DMS53 treated with DMSO at 0.1 percent for 48 hours (cell line): ENCODE measurements at regions not wholly inside any gene's neighbourhood (a gene's known extent, or its start where the extent isn't known, plus 50 kb on each side); places are given as distances from the start of the nearest gene placed in this dataset.

Experiments used
- DNase-seq: peaks from one replicate; lab custom pipeline; 2025; ENCODE audit not compliant: unreplicated experiment; lab: John Stamatoyannopoulos, UW

DNA sequence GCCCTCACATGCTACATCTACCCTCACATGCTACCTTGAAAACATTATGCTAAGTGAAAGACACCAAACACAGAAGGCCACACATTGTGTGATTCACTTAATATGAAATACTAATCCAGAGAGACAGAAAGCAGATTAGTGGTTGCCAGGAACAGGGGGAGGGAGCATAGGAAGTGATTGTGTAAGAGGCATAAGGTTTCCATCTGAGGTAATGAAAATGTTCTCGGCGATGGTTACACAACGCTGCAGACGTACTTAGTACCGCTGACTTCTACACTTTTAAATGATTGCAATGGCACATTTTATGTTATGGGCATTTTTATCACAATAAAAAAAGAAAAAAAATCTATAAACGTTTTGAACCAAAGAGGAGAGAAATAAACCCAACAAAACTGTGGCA is 742.3 kb downstream of the TYW1 start:
- DNase-seq = no peak

DNA sequence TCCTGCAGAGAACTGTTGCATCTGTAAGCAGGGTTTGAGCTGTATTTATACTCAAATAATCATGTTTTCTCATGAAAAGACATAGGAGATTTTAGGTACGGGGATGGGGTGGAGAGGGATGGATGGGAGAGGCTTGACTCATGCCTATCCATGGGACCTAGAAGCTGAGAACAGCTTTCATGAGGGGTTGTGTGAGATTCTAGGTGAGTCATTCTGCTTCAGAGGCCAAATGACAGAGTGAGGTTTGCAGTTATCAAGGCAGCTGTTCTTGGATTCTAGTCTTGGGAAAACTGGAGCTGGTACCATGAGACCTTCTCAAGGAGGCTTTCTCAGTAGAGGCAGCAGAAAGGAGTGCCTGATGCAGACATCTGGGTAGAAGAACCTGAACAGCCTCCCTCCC is 746.9 kb downstream of the TYW1 start:
- DNase-seq = no peak

DNA sequence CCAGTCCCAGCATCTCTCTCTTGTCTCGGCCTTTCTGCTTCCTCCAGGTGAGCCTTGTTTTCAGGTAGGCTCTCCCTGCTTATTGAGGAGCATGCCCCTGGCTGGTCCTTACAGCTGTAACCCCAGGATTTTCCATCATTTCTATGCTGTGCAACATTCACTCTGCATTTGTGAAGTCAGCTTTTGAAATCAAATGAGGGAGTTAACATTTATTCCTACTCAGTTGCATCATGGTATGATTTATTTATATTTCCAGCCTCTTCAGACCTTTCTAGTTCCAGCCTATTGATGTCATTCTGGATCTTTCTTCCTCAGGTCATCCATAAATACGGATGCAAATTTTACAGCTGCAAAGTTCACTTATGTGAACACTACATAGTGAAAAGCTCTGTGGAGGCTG is 755.6 kb downstream of the TYW1 start:
- no peak for DNase-seq

DNA sequence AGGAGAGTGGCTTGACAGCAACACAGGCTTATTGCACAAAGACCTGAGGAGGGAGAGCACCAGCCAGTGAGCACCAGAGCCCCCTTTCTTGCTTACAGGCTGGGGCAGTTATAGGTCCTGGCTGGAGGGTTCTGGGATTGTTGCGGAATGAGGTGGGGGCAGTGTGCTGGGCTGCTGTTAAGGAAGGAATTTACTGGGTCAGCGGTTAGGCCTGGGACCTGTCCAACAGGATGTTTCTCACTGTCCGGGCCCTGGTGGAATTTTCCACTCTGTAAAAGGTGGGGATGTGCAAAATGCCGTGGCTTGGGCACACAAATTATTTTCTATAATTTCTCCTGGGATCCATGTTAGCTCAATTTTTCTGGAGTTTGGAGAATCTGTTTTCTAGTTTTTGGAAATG is 757.3 kb downstream of the TYW1 start:
- DNase-seq = no peak

DNA sequence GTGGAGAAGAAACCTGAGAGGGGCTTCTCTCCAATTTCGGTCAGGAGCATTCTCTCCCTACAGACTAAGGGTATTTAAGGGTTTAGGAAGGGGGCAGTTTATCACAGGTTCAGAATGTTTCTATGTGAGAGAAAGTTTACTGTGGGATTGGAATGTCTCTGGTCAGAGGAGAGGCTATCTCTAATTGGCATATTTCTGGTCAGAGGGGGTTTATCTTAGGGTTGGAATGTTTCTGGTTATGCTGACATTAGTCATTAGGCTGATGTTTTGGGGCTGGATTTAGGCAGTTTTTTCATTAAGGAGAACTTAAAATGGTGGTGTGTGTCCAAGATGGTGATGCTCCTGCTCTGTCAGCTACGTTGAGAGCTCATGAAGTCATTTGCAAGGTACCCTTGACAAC is 758.0 kb downstream of the TYW1 start:
- DNase-seq = no peak

DNA sequence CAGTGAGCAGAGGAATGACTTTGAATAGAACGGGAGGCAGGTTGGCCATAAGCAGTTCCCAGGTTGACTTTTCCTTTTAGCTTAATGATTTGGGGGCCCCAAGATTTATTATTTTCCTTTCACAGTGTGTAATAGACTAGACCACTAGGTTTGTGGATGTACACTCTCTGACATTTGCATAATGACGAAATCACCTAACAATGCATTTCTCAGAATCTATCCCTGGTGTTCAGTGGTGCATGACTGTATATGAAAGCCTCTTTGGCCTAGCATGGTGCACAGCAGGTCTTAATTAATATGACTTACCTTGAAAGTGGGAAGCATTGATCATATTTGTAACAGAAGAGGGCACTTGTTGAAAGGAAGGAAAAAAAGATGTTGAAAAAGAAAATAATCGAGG is 761.9 kb downstream of the TYW1 start:
- DNase-seq = no peak

DNA sequence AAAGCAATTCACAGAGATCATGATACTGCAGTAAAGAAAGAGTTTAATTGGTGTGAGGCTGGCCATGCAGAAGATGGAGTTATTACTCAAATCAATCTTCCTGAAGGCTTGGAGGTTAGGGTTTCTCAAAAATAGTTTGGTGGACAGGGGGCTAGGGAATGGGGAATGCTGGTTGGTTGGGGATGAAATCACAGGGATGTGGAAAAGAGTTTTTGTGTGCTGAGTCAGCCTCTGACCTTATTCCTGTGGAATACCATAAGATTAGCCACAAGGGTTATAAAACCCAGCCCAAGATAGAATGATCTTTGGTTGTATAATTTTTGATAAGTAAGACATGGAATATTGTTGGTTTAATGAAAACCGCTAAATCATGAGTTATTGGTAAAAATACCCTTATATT is 764.3 kb downstream of the TYW1 start:
- no peak for DNase-seq

DNA sequence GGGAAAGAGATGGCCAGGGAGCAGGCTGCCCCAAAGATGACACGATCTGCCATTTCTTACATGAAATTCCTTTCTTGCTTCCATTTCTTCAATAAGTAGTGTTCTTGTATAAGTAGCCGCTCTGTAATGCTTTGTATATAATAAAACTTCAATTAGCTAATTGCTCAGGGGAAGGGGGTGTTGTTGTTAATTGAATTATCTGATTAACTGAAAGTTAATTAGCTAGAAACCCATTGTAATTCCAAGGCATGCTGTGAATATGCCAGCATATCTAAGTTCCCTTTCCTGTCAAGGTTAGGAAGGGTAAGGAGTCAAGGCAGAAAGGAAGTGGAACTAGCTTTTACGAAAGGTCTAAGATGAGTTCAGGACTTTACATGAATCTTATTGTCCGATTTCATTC is 765.9 kb downstream of the TYW1 start:
- DNase-seq = no peak

DNA sequence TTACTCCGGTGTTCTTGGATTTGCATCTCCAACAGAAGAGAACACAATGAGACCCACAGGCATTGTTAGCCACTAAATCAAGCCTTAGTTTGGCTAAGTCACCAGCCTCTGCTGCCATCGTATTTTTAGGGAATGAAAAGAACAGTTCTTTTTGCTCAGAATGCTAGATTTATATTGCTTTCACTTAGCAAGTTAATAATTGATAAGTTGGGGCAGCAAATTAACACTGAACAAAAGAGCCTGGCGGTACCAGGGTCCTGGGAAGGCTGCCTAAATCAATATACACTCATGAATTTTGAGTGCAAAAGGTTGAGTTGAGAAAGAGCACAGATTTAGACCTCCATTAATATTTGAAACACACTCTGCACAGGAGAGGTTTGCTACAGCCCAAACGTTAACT is 767.7 kb downstream of the TYW1 start:
- no peak for DNase-seq

DNA sequence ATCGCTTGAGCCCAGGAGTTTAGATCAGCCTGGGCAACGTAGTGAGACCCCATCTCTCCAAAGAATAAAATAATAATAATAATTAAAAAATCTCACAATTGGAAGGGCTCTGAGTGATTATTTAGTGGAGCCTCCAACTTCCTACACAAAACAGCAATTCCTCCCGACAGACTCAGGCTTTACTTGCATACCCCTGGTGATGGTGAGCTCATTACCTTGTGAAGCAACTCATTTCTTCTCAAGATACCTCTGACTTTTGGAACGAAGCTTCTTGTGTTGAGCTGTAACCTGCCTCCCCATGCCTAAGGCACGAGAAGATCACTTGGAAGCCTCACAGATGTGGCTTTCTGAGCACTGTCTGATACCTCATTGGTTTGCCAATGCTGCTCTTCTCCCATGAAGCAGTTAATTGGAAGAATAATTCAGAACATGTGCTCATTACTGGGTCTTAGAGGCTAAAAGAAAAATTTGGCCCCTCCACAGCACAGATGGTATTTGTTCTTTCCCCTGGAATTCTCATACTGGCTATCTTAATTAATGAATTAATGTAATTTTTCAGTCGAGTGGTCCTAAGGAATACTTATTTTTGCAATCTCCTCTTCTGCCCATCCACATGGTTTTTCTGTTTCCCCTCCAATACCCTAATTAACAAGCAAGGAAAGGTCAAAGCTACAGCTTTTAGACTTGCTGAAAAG is 769.0 kb downstream of the TYW1 start:
- DNase-seq = no peak

DNA sequence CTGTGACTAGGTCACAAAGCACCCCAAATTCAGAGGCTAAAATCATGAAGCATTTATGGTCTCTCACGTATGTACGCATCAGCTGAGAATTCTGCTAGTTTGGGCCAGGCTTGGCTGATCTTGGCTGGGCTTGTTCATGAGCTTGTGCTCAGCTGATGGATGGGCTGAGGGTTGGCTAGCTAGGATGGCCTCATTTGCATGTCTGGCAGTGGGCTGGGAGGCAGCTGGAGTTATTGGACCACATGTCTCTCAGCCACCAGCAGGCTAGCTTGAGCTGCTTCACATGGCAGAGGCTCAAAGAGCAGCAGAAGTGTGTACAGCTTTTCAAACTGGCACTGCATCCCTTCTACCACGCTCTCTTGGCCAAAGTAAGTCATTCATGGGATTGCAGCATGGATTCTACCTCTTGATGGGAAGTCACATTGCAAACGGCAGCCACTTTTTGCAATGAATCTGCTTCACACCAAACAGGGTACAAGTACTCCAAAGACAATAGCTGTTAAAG is 770.3 kb downstream of the TYW1 start:
- no peak for DNase-seq

DNA sequence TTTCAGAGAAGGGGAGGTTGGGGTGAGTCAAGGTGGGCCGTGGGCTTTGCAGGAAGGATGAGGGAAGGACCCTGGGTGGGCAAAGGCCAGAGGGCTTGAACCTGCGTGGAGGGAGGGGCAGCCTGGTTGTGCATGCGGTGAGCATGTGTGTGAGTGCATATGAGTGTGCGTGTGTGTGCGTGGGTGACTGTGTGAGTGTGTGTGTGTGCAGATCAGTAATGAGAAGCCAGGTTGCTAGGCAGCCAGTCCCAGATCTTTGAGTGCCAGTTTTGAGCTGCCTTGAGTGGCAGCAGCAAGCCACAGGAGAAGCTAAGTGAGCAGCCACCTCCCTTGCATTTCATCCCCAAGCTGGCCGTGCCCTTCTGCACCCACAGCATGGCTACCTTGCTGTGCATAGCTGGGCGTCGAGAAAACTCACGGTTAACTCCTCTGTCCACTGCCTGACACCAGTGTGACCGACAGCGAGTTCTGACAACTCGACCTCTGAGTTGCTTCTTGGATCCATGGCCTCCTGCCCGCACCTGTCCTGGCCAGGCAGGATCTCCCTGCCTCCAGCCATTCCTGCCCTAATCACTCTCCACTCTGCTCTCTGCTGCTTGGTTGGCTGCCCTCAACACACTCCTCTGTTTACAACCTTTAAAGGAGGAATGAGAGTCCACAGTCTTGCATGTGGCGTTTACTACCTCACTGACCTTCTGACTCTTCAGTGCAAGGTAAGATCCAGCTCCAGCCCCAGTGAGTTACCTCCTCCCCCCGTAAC is 775.4 kb downstream of the TYW1 start:
- DNase-seq = no peak

DNA sequence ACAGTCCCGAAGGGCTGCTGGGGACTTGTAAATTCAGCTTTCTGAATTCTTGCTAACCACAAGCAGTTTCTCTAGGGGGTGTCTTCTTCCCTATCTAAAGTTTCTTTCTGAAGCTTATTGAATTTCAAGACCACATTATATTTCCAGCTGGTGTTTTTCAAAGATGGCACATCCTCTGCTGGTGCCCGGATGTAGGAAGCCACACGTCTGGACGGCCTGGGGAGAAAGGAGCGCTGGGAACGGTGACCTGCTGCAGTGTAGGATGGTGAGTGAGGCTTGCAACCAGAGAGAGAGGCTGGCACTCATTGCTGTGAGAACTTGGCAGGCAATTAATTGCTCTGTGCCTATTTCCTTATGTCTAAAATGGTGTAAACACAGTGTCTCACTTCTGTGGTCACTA is 776.4 kb downstream of the TYW1 start:
- DNase-seq = no peak

DNA sequence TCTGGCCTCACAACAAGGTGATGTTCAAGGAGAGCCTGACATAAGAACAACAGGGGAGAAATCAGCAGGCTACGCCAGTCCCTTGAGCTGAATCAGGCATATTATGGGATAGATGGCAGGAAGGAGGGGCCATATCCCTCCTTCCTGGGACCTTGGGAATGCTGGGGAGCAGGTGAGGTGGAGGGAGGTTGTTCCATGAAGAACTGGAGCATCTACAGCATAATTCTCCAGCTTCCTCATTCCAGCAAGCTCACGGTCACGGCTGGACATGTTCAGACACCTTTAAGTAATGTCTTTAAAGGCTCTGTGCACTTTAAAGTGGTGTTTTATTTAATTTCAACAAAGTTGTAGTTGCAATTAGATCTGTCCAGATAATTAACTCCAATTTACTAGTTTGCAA is 780.5 kb downstream of the TYW1 start:
- no peak for DNase-seq

DNA sequence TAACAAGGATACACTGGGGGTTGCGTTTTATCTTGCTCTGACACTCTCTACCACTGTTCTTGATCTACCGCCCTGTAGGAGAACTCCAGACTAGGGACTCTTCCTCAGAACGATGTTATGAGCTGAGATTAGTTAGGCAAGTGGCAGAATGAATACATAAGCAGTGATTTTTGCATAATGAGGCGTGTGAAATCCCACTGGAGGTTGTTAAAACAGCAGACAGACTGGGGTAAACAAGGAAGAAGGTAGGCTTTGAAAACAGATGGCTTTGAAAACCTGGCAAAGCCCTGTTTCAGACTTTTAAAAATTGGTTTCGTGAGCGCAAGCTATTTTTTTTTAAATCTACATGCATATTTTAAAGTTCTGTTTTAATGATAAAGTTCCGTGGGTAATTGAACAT is 785.2 kb downstream of the TYW1 start:
- no peak for DNase-seq

DNA sequence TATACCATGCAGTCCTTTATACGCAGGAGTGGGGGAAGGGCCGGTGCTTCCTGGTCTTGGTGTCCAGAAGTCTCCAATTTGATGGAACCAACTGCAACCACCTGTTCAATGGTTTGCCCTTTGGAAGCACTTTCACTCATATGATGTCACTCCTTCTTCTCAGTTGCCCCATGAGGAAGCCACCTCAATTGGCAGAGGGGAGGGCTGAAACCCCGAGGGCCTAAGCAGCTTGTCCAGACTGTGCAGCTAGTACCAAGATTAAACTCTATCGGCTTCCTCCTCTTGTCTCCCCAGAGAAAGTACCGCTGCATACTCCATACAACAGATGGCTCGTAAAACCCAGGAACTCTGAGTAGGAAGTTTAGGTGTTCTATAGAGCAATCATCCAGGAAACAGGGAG is 789.4 kb downstream of the TYW1 start:
- DNase-seq = no peak

DNA sequence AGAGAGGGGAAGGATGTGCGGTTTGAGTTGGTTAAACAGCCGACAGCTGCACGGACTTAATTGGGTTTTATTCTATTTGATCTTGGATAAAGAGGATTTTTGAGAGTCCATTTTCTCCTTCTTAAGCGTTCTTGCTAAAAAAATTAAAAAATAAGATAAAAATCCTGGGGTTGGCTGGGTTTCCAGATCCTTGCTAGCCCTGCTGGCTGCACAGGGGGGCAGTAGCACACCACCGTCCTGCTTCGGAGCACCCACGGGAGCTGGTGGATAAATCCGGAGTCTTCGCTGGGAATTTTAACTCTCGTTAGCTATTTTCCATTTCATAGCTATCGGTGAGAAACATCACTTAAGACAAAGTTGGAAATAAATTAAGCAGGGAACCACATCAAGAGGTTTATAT is 792.0 kb downstream of the TYW1 start:
- no peak for DNase-seq

DNA sequence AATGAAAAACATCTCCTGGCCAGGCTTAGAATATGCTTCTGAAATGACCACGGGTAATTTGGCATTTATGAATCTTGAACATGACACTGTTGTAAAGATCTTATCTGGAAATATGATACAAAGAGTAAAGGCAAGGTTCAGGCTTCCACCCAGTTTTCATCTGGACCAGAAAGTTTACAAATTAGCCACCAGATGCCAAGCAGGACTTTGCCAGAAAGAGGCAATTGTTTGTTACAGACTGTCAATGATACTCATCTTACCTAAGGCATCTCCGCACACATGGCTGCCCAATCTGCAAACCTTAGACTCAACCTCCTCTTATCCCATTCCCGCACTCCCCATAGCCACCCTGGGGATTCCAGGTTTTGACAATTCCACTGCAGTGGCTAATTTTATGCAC is 795.3 kb downstream of the TYW1 start:
- DNase-seq = no peak

DNA sequence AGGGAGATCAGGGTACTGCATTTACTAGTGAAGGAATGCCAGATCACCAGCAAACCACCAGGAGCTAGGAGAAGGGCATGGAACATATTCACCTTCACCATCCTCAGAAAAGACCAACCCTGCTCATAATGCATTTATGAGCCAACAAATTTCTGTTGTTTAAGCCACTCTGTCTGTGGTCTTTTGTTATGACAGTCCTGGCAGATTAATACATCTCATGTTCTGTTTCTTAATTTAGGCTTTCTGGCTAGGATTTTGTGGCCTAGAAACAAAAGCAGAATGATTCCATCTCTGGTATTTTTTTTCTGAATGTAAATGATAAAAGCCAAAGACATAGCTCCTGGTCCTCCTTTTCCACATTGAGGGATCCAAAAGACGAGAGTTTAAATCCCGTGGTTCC is 797.9 kb downstream of the TYW1 start:
- no peak for DNase-seq

DNA sequence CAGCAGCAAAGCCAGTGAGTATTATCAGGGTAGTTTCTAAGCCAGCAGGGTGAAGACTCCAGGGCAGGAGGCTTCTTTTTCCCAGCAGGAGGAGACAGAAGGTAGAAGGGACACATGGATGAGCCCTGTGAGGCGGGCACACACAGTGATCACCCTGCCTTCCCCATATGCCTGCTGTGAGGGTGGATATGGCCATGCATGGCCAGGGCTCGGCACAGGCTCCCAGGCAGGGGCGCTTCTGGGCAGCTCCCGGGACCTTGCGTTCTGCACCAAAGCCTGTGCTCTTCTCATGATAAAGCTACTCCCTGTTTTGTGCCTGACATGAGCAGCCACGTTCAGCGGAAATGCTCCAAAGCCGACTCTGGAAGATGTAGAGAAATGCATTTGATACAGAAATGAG is 807.2 kb downstream of the TYW1 start:
- DNase-seq = no peak

DNA sequence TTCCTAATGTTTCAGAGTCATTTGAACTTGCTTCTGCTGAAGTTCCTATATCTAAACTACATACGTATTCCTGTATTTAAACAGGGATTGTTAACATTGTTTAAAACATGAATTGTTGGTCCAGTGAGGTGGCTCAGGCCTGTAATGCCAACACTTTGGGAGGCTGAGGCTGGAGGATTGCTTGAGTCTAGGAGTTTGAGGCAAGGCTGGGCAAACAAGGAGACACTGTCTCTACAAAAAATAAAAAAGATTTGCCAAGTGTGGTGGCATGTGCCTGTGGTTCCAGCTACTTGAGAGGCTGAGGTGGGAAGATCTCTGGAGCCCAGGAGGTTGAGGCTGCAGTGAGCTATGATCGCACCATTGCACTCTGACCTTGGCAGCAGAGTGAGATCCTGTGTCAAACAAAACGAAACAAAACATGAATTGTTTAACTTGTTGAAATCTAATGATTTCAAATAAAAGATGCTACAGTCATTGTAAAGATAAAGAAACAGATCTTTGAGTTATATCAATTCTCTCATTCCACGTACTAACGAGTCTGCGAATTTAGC is 809.4 kb downstream of the TYW1 start:
- no peak for DNase-seq

DNA sequence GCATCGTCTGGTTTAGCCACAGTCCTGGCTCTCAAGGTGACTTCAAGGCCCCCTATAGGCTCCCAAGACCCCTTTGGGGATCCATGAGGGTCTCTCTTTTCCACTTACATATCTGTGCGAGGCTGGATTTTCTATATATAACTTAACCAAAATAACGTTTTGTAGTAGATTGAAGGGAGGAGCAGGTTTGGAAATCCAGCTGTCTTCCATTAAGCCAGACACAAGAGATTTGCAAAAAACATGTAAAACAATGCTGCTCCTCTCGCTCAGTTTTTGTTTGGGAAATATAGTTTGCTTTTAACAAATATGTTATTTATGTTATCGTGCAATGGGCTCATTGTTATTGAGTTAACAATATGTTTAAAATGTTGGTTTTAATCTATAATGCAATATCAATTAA is 811.2 kb downstream of the TYW1 start:
- DNase-seq = no peak
